ENCODE measurements at regions not wholly inside any gene's neighbourhood (a gene's known extent, or its start where the extent isn't known, plus 50 kb on each side); places are given as distances from the start of the nearest gene placed in this dataset.
A peak's percentile ranks its signal among the peaks of the same experiment; 100 is the strongest.

- TF ChIP-seq ZBTB37 (CRISPR knock-in tag; IDR thresholded peaks at IDR 0.05) (no peak), ZBTB42 (CRISPR knock-in tag; IDR thresholded peaks at IDR 0.05) (no peak), ZSCAN22 (CRISPR knock-in tag; IDR thresholded peaks at IDR 0.05) (no peak), THAP7 (CRISPR knock-in tag; IDR thresholded peaks at IDR 0.05) (no peak), NCOA2 (CRISPR knock-in tag; IDR thresholded peaks at IDR 0.05) (peak; percentile 97), PREB (CRISPR knock-in tag; IDR thresholded peaks at IDR 0.05) (no peak), PHF8 (CRISPR knock-in tag; IDR thresholded peaks at IDR 0.05) (no peak), ZNF614 (CRISPR knock-in tag; IDR thresholded peaks at IDR 0.05; ENCODE audit: borderline replicate concordance) (peak; percentile 92), KLF11 (CRISPR knock-in tag; IDR thresholded peaks at IDR 0.05) (no peak), ZNF574 (CRISPR knock-in tag; IDR thresholded peaks at IDR 0.05) (peak; percentile 80), ZSCAN31 (CRISPR knock-in tag; IDR thresholded peaks at IDR 0.05; ENCODE audit: low read depth) (no peak), FOXA3 (CRISPR knock-in tag; IDR thresholded peaks at IDR 0.05) (peak; percentile 96), ZZZ3 (CRISPR knock-in tag; IDR thresholded peaks at IDR 0.05; ENCODE audit: borderline replicate concordance) (no peak), HOXA9 (CRISPR knock-in tag; IDR thresholded peaks at IDR 0.05; ENCODE audit: borderline replicate concordance) (no peak), CBX1 (IDR thresholded peaks at IDR 0.05; ENCODE audit: low read depth) (peak; percentile 58), NCOR1 (IDR thresholded peaks at IDR 0.05; ENCODE audit: borderline replicate concordance, low read length) (peak; percentile 59; the same call in 1 of the 2 replicates), ZNF18 (CRISPR knock-in tag; IDR thresholded peaks at IDR 0.05; ENCODE audit: insufficient replicate concordance) (no peak), SOX6 (IDR thresholded peaks at IDR 0.05) (no peak), SOX6 (CRISPR knock-in tag; IDR thresholded peaks at IDR 0.05) (peak; percentile 95), ZNF207 (IDR thresholded peaks at IDR 0.05; ENCODE audit: borderline replicate concordance) (no peak)
Observed at GRCh38 chr9:32136700-32137339, 247.6 kb upstream of the ACO1 start (continued).
